ENCODE measurements at regions not wholly inside any gene's neighbourhood (a gene's known extent, or its start where the extent isn't known, plus 50 kb on each side); places are given as distances from the start of the nearest gene placed in this dataset.

DNA sequence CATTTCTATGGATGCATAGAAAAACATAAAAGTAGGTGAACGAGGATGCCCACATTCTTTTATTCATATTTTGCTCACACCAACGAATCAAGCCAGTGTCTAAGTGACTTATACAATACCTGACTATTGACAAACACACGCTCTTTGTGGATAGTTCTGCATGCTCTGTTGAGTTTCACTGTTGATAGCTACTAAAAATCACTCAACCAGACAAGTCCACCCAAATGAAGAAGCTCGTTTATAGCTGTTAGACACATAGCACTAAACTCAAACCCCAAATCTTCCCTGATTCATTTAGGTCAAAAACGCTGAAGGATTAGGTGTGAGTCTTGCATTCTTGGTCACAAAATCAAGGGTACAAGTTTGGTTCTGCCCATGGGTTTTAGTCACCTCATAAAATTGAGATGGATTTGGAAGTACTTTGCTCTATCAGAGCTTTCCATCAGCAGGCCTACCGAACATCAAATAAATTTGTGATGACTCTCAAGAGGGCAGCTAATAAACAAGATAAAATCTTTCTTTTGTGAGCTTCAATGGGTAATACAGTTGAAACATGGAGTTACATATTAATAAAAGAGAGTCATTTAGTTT is 92.7 kb upstream of the ETAA1 start:
- Histone ChIP-seq H3K79me1 (ENCODE audit: insufficient read depth, low read depth, low read length, poor library complexity, severe bottlenecking) (no peaks in the 10 kb centered on the region), H4K91ac (ENCODE audit: insufficient read length, low read depth, low read length) (no peak overlapping the region), H3K4me2 (ENCODE audit: insufficient read depth, insufficient read length, low read length) (no peak overlapping the region), H4K5ac (ENCODE audit: insufficient read length, low read depth, low read length) (no peak overlapping the region), H4K20me1 (ENCODE audit: control insufficient read depth, insufficient read depth, insufficient read length) (no peaks in the 10 kb centered on the region), H2BK120ac (ENCODE audit: low read depth, low read length, poor library complexity, severe bottlenecking) (no peak overlapping the region), H2BK20ac (ENCODE audit: low read depth, low read length, poor library complexity, severe bottlenecking) (no peak overlapping the region), H2BK15ac (ENCODE audit: low read depth, low read length) (no peak overlapping the region), H3K9ac (ENCODE audit: extremely low read depth, insufficient read length, low read length) (no peak overlapping the region), H3K23me2 (ENCODE audit: insufficient read length, low read depth, low read length, poor library complexity, severe bottlenecking) (no peaks in the 10 kb centered on the region), H4K8ac (replicated peaks; ENCODE audit: insufficient read length, low read depth, low read length) (no peak overlapping the region), H3K27ac (ENCODE audit: insufficient read length, low read depth, low read length) (no peak overlapping the region), H3K4me1 (ENCODE audit: insufficient read depth, low read length) (no peaks in the 10 kb centered on the region), H3K14ac (ENCODE audit: insufficient read depth, low read length) (no peak overlapping the region), H2AK5ac (ENCODE audit: insufficient read length, low read length) (no peak overlapping the region), H3K9me3 (ENCODE audit: control insufficient read depth, low read depth, low read length) (no peaks in the 10 kb centered on the region), H3K79me2 (ENCODE audit: insufficient read depth, low read length) (no peaks in the 10 kb centered on the region), H3K56ac (ENCODE audit: insufficient read length, low read depth, low read length) (no peak overlapping the region), H3K4ac (ENCODE audit: low read depth, low read length) (no peak overlapping the region), H3K18ac (ENCODE audit: insufficient read length, low read depth, low read length) (no peak overlapping the region), H2BK12ac (ENCODE audit: insufficient read length, low read depth, low read length) (no peak overlapping the region), H3T11ph (ENCODE audit: low read length) (no peak overlapping the region), H2AFZ (ENCODE audit: low read length) (no peak overlapping the region), H3K27me3 (ENCODE audit: insufficient read depth, low read length) (no peaks in the 10 kb centered on the region), H2BK5ac (ENCODE audit: insufficient read length, low read length) (no peak overlapping the region), H3K23ac (ENCODE audit: insufficient read length, low read depth, low read length) (no peak overlapping the region)
- Mint-ChIP-seq H3K27me3 (ENCODE audit: low read depth) (no peaks in the 10 kb centered on the region), H3K27ac (no peak overlapping the region), H3K36me3 (ENCODE audit: insufficient read depth in 1 of 3, low read depth in 3 of 3) (no peaks in the 10 kb centered on the region; a peak in 1 of 7 replicates), H3K4me3 (no peak overlapping the region), H3K9me3 (no peaks in the 10 kb centered on the region), H3K4me1 (no peaks in the 10 kb centered on the region)
- TF ChIP-seq CTCF (conservative IDR thresholded peaks at IDR 0.05), result no peak
- no CpG with 5 or more reads among the region's 6 CpGs for WGBS (ENCODE audit: extremely low coverage, insufficient read length, low lambda C conversion rate)
- DNase-seq, result no peak

All from H9 (cell line).